GM19455 (cell line): ENCODE measurements at regions not wholly inside any gene's neighbourhood (a gene's known extent, or its start where the extent isn't known, plus 50 kb on each side); places are given as distances from the start of the nearest gene placed in this dataset.

Source experiments
- ATAC-seq: cut with Tn5 transposase; IDR thresholded peaks from one replicate; pipeline ENCODE4 v1.9.1; 2021; ENCODE audit not compliant: unreplicated experiment

- no peak for ATAC-seq
Observed at GRCh38 chr9:71383308-71383940, 262.0 kb upstream of the TRPM3 start.

- no peak for ATAC-seq
Observed at GRCh38 chr9:71368157-71368556, 246.7 kb upstream of the TRPM3 start.

GRCh38 chr9:71364186-71364955, 242.9 kb upstream of the TRPM3 start:
- no peak for ATAC-seq

GRCh38 chr9:71363286-71363961, 242.0 kb upstream of the TRPM3 start:
- no peak for ATAC-seq

GRCh38 chr9:71361357-71361756, 239.9 kb upstream of the TRPM3 start:
- ATAC-seq, result no peak

- ATAC-seq, result no peak
Observed at GRCh38 chr9:71357346-71357745, 235.9 kb upstream of the TRPM3 start.

- no peak for ATAC-seq
Observed at GRCh38 chr9:71355884-71356283, 234.5 kb upstream of the TRPM3 start.

- no peak for ATAC-seq
Observed at GRCh38 chr9:71353720-71354119, 232.3 kb upstream of the TRPM3 start.

- no peak for ATAC-seq
Observed at GRCh38 chr9:71352837-71353236, 231.4 kb upstream of the TRPM3 start.

GRCh38 chr9:71349218-71349617, 227.8 kb upstream of the TRPM3 start:
- ATAC-seq, result no peak

- ATAC-seq, result no peak
Observed at GRCh38 chr9:71333321-71333720, 211.9 kb upstream of the TRPM3 start.

GRCh38 chr9:71331603-71332002, 210.2 kb upstream of the TRPM3 start:
- no peak for ATAC-seq

GRCh38 chr9:71329873-71330272, 208.5 kb upstream of the TRPM3 start:
- no peak for ATAC-seq

- ATAC-seq, result no peak
Observed at GRCh38 chr9:71326360-71326759, 204.9 kb upstream of the TRPM3 start.

- no peak for ATAC-seq
Observed at GRCh38 chr9:71323357-71323756, 201.9 kb upstream of the TRPM3 start.

- no peak for ATAC-seq
Observed at GRCh38 chr9:71322311-71322710, 200.9 kb upstream of the TRPM3 start.

- ATAC-seq, result no peak
Observed at GRCh38 chr9:71308454-71308853, 187.0 kb upstream of the TRPM3 start.

GRCh38 chr9:71306134-71306533, 184.7 kb upstream of the TRPM3 start:
- no peak for ATAC-seq

- ATAC-seq, result no peak
Observed at GRCh38 chr9:71303351-71303750, 181.9 kb upstream of the TRPM3 start.

GRCh38 chr9:71302776-71303175, 181.4 kb upstream of the TRPM3 start:
- ATAC-seq, result no peak

- no peak for ATAC-seq
Observed at GRCh38 chr9:71295928-71296327, 174.5 kb upstream of the TRPM3 start.

GRCh38 chr9:71286146-71286545, 164.7 kb upstream of the TRPM3 start:
- ATAC-seq, result no peak
